HG03139 (cell line): ENCODE measurements at regions not wholly inside any gene's neighbourhood (a gene's known extent, or its start where the extent isn't known, plus 50 kb on each side); places are given as distances from the start of the nearest gene placed in this dataset.
A peak's percentile ranks its signal among the peaks of the same experiment; 100 is the strongest.

ENCODE experiments used
- ATAC-seq: cut with Tn5 transposase; IDR thresholded peaks from one replicate; pipeline ENCODE4 v1.9.1; 2021; ENCODE audit not compliant: unreplicated experiment

DNA sequence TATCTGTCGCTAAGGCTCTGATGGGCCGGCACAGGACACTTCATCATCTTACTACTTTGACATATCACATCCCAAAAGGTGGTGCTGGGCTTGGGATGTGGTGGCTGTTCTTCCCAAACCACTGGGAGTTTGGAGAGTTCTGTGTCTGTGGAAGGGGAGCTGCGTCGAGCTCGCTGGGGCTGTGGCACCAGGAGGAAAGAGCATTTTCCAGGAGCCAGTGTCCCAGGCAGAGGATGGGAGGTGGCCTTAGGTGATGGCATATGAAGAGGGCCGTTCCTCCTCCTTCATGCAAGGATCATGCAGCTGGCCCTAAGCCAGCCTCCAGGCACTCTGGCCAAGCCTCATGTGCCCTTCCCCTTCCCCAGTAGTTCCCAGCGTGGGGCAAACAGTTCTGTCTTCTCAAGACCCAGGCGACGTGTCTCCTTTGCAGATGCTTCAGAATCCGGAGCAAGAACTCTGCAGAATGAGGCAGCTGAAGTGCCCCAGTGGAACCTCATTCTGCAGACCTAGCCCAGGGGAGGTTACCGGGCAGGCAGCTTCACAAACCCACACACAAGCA is 89.4 kb upstream of the TNRC6C start:
- ATAC-seq, result no peak

DNA sequence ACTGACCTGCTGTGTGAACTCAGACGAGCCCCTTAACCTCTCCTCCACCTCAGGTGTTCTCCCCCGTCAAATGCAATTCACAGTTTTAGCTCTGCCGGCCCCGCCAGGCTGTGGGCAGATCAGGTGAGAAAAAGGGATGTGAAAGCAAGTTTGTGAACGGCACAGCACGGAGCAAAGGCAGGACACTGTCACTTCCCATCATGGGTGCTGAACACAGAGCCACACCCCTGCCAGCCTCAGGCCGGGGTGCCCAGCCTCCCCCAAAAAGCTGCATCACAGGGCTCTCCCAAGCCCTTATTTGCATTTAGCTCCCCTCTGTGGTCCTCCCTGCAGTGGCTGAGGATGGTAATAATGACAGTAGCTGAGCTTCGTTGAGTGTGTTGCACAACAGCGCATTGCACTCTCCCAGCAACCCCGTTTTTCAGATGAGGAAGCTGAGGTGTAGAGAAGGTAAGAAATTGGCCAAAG is 88.8 kb upstream of the TNRC6C start:
- peak; percentile 57 for ATAC-seq

DNA sequence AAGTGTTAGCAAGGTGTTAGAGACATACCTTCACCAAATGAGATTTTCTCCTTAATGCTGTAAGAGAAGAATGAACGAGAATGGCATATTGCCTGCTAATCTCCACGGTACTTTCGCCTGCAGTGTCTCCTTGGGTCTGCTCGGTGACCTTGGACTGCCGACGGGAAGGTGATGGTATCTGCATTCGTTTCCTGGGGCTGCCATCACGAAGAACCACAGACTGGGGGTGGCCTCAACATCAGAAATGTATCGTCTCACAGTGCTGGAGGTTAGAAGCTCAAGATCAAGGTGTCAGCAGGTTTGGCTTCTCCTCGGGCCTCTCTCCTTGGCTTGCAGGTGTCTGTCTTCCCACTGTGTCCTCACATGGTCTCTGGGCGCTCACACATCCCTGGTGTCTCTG is 86.3 kb upstream of the TNRC6C start:
- no peak for ATAC-seq

DNA sequence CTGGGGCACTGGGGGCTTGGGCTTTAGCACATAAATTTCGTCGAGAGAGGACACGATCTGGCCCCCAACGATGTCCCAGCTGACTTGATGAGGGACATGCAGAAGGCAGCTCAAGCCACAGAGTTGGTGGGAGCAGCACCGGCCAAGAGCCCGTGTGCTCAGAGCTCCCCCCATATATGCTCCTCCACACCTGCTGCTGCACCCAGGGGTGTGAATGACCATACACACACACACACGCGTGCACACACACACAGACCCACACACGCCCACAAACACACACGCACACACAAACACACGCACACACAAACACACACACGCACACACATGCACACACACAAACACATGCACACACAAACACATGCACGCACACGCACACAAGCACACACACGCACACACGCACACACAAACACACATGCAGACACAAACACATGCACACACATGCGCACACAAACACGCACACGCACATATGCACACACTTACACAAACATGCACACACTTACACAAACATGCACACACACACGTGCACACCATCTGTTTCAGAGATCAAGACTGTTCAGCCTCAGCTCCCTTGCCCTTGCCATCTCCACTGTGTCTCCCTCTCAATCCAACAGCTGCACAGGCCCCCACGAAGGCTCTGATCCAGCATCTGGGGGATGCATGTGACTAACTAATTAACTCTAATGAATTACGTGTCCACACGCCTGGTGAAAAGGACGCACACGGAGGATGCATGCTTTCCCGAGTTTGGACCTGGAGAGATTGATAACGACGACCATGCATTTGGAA is 85.6 kb upstream of the TNRC6C start:
- ATAC-seq, result no peak

DNA sequence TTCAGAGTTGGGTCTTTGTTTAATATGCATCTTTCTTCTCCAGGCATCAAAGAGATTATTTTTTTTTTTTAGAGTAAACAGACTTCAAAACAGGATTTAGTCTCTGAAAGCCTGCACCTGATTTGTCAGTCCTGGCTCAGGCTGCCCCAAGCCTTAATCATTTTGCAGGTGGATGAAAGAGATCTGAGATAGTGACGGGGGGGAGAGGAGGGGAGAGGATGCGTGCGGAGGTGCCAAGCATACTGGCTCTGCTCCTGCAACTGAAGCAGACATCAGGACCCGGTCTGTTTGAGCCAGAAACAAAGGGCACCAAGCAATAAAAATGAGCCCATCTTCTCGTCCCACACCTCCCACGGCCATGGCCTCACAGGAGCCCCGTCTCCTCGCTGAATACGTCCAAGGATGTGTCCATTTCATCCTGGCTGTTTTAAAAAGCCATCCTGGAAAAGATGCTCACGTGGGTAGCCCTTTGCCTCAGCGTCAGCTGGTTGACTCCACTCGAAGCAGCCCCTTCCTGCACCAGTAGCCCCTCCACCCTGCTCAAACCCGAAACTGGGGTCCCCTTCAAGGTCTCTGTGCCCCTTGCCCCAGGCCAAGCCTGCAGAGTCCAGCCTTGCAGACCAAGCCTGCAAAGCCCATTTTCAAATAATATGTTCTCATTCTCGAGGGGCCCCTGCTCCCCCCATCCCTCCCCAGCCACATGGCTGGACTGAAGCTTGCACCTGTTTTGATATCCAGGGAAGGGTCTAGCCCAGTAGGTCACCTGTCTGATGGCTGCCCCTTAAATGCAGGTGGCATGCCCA is 84.8 kb upstream of the TNRC6C start:
- no peak for ATAC-seq

DNA sequence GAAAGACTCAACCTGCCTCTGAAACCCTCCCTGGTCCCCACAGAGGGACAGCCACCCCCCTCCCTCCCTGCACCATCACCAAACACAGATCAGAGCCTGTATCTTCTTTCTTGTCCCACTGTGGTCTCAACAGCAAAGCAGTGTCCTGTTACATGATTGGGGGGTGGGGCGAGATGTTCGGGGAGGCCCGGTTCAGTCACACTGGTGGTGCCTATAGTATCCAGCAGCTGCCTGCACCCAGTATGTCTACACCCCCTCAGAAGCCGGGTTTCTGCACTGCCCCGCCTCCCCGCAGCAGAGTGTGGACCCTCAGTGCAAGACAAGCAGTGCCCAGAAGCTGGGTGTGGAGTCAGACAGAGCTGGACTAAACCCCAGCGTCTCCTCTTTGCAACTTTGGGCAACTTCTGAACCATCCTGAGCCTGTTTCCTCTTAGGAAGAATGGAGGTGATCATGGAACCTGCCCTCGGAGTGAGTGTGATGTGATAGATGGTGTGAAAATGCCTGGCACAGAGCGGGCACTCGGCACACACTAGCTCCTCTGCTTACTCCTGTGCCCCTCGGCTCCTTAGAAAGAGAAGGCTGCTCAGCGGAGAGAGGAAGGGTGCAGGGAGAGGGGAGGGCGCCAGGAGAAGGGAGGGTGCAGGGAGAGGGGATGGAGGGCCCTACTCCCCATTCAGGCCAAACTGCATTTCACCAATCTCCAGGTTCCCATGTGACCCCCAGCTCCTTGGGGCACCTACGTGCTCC is 84.0 kb upstream of the TNRC6C start:
- no peak for ATAC-seq

DNA sequence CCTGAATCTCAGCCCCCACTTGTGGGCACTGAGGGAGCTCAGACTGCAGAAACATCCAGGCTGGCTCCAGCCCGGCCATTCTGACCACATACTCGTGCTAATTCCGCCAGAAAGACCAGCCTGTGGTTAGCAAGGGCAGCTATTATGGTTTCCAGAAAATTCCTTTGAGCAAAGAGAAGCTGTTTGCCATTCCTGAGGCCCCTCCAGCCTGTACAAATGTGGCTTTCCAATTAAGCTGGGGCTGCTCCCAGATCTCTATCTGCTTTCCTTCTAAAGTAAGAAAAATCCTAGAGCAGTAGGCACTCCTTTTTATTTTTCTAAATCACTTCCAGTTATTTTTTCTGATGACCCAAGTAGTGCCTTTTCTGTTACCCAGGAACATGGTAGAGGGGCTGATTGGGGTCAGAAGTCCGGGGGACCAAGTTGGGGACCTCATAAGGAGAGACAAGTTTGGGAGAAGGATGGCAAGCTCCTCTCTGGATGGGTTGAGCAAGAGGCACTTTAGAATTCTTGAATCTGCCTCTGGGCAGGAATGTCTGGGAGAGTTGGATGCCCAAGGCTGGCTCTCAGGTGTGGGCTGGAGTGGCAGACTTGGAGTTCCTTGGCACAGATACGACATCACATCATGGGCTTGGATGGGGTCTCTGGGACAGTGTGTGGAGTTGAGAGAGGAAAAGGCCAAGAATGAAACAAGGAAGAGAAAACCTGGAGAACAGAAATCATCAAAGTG is 83.3 kb upstream of the TNRC6C start:
- ATAC-seq, result no peak

DNA sequence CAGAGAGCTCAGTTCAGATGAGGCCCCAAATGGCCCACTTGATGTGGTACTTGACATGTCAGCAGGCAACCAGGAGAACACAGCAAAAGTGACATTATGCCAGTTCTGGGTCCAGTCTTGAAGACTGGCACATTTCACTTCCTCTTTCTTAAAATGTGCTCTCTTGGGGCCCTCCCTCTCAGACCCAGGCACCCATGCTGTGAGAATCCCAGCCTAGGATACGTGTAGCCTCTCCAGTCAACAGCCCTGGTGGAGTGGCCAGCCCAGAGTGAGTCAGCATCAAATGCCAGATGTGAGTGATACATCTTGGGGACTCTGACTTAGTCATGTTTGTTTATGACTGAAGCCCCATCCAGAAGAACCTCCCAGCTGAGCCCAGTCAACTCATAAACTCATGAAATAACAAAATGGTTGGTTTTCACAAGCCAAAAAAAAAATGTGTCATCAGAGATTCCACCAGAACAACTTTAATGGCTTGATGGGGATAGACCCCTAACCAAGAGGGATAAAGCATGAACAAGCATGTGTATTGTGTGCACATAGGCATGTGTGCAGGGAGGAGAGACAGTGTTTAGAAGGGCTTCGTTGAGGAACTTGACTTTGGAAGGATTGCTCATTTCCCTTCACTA is 82.5 kb upstream of the TNRC6C start:
- no peak for ATAC-seq

DNA sequence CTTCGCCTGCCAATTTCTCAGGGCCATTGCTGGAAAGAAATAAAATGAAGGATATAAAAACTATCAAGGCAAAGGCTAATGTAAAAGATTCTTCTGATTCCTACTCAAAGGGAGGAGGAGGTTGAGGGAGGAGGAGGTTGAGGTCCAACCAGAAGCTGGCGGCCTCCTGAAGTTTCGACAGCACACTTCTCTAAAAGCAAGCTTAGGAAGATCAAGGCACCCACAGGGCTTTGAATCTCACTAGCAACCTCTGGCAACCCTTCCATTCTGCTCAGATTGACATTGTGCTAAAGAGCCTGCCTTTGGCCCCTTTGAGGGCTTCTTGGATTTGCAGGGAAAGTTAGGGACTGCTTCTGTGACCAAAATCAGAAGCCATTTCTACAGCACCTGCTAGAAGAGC is 81.5 kb upstream of the TNRC6C start:
- ATAC-seq, result no peak

DNA sequence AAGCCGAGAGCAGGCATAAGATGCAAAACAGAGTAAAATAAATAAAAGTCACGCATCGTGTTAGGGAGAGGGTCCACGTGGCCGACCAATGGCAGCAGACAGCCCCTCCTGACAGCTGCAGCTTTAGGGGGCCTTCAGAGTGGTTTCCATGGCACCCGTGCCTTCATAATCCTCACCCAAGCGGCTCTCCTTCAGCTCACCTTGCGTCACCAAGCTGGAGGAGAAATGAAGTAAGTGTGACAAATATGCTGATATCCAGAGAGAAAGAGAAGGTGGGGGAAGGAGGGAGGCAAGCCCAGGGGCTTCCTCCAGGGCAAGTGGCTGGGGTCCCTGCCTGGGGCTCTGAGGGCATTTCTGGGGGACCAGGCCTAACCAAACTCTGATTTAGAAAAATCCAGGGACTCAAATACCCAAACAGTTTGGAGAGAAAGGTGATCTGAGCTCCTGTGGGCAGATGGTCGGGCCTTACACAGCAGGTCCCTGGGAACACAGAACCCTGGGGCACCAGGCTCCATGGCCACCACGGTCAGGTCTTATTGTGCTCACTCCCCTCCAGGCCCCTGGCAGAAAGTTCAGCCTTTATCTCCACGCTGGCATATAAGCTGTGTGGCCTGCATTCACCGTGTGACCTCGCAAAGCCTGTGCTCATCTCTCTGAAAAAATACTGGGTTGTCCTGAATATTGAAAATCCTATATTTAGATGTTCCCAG is 80.7 kb upstream of the TNRC6C start:
- no peak for ATAC-seq

DNA sequence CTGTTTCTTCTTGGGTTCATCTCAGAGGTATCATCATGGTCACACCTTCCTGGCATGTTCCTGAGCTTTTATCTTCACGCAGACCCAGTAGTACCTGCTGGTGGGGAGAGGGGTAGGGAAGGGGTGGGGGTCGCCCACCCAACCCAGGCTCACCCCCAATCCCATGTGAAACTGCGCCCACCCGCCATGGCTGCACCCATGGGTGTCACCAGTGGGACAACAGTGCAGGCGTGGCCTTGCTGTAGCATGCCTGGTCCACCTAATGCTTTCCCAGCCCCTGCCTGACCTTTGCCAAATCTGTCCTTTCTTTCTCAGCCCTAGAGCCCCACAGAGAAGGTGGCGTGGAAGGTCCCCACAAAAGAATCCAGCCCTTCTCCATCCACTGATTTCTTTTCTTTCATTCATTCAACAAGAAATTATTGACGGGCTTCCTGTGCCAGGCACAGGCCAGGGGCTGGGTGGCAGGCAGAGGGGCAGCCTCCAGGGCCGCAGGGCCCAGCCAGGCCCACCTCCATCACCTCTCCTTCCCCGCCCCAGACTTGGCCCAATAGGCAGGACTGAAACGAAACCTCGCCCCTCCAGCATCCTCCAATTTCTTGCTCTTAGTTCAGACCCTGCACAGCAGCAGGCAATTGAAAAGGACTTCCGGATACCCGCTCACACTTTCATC is 79.1 kb upstream of the TNRC6C start:
- ATAC-seq, result no peak

DNA sequence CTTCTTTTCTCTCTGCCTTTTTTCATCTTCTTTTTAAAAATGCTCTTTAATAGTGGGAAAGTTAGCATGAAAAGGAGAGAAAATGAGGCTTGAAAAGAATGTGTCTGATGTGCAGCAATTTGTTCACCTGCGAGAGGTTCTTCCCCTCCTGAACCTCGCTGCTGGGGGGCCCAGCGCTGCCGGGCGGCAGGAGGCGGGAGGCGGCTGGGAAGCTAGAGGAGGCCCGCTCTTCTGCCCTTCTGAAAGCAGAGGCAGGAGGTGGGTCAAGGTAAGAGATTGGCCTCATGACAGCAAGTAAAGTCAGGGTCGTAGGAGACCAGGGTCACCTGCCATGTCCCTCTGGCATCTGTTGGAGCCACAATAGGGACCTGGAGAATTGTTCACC is 78.6 kb upstream of the TNRC6C start:
- no peak for ATAC-seq

DNA sequence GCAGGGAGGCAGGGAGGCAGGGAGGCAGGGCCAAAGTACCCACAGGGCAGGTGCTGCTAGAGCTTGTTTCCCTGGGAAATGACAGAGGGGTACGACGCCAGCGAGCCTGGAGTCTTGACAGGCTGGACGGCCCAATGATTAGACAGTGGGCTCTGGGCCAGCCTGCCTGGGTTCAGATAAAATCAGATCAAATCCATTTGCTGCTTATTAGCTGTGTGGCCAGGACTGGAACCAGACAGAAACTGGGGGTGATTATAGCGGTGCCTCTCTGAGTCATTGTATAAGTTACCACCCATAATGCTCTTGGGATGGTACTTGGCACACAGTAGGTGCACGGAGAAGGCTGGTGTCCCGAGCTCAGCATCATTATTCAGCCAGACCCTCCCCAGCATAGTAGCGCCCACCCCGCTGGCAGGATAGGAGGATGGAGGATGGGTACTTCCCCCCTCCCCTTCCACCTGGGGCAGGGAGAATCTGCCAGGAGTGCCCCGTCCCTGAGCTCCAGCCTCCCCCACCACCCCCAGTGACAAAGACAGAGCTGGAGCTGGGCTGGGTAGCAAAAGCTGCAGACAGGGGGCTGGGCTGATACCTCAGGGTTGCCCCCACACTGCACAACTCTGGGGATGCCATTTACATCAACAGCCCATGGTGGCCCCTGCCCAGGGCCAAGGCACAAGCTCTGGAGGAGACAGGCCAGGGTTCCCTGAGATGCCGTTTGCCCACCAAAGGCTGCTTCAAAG is 77.6 kb upstream of the TNRC6C start:
- no peak for ATAC-seq

DNA sequence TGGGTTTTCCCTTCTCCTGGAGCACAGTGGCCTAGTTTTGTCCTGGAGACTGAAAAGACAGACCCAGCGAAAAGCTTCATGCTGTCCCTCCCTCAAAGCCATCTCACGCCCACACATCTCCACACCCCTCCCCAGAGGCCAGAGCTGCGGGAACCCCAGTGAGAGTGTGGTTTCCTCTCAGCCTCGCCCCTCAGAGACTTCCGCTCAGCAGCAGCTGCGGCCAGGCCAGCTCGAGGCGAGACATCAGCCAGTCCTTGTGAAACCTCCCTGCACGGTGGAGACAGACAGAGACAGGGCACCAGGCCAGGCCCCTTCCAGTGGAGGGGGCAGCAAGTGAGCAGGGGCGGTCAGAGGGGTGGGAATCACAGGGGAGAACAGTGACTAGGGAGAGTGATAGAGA is 77.0 kb upstream of the TNRC6C start:
- ATAC-seq, result peak; percentile 83

DNA sequence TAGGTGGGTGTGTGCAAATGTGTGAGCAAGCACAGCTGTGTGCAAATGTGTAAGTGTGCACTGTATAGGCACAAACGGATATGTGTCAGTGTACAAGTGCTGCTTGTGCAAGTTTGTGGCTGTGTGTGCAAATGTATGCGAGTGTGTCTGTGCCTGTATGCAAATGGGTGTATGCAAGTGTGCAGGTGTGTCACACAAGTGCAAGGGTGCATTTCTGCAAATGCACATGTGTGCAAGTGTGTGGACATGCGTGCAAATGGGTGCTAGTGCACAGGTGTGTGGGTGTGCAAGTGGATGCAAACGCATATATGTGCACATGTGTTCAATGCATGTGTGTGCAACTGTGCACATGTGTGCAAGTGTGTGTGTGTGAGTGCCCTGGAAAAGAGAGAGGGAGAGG is 76.5 kb upstream of the TNRC6C start:
- ATAC-seq, result peak; percentile 9

DNA sequence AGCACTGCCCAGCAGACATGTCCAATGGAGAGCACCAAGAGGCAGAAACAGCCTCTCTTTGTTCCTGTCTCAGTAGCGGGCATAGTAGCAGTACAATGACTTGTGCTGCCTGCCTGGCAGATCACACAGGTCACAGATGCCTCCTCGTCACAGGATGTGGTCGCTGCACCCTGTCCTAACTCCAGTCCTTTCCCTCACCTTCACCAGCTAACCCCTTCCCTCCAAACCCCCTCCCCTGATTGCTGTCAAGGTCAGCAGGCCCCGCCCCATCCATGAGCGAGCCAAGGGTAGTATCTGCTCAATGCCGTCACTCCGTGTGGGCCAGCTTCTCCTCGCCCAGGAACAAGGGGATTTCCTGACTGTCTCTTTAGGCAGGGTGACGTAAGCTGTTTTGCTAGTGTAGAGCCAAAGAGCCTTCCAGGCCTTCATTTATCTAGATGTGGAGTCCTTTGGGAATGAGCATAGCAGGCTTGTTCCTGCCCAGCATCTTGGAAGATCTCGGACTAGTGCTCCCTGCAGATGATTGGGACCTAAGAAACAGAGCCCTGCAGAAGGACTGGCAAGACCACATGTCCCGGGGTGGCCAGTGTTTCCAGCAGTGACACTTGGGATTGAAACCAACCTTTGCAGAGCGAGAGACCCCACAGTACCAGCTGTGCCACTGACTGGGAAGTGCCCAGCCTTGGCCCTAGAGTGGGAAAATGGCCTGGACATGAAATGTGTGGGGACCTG is 75.9 kb upstream of the TNRC6C start:
- ATAC-seq, result no peak

DNA sequence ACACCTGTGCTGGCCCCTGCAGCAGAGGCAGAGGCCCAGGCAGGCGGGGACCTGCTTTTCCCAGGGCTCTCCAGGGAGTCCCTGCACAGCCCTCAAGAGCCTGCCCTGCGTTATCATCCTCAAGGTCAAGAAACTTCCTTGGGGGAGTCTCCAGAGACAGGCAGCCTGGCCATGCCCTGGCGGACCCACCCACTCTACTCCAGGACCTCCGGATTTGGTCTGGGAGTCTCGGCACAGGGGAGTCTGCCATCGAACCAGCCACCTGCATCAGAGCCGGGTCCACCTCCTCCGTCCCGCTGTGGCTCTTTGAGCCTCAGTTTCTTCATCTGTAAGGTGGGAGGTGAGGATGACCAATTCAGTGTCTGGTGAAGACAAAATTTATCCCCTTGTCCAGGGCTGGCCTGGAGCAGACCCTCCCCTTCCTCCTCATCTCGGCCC is 75.3 kb upstream of the TNRC6C start:
- ATAC-seq, result no peak

DNA sequence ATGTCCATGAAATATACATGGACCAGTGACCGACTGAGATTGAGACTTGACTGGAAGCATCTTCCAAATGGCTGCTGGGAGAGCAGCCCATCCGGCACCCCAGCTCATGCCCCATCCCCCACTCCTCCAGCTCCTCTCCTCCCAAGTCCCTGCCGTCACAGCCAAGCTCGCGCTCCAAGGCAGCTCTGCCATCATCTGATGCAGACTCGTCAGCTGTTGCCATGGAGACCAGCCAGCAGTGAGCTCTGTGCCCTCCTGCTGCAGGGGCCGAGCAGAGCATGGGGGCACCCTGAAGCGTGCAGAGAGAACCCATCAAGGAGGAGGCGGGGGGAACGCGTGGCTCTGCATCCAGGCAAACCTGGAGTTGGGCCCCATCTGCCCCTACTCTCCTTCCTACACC is 74.5 kb upstream of the TNRC6C start:
- ATAC-seq, result no peak
